NB4 (cell line): ENCODE measurements at regions not wholly inside any gene's neighbourhood (a gene's known extent, or its start where the extent isn't known, plus 50 kb on each side); places are given as distances from the start of the nearest gene placed in this dataset.

ENCODE experiments used
- CTCF ChIP-seq: IDR thresholded peaks from one replicate; pipeline ENCODE4 v1.5.1; 2012; ENCODE audit warnings: low read depth, low read length
- MAX ChIP-seq: IDR thresholded peaks from 2 replicates; pipeline ENCODE4 v1.6.1; 2011; ENCODE audit warnings: low read depth, low read length
- POLR2A ChIP-seq: IDR thresholded peaks from 2 replicates; pipeline ENCODE4 v1.6.1; 2011; ENCODE audit warnings: mild to moderate bottlenecking; ENCODE audit not compliant: insufficient read length; ENCODE audit errors: extremely low read depth

GRCh38 chr1:213507472-213508223, 456.6 kb downstream of the RPS6KC1 start:
- TF ChIP-seq CTCF (no peak), POLR2A (no peak), MAX (no peak)
